GM12875 (cell line): ENCODE measurements at regions not wholly inside any gene's neighbourhood (a gene's known extent, or its start where the extent isn't known, plus 50 kb on each side); places are given as distances from the start of the nearest gene placed in this dataset.
"Not testable (repeated sequence)": the region's sequence is repeated elsewhere in the genome, so short reads cannot be mapped to it uniquely, and the experiment has no call there.

Experiments
- H3K4me3 ChIP-seq: one replicate; pipeline ENCODE4 v1.5.1; 2011; ENCODE audit warnings: low read depth, low read length, control low read depth
- CTCF ChIP-seq: IDR thresholded peaks from 2 replicates; pipeline ENCODE4 v1.5.1; 2011; ENCODE audit warnings: low read depth, mild to moderate bottlenecking, control low read depth, inconsistent platforms, low read length, moderate library complexity, borderline replicate concordance; ENCODE audit not compliant: insufficient read depth

GRCh38 chr6:139446138-139446715 is 71.8 kb upstream of the CITED2 start:
- no peak overlapping the region for H3K4me3 ChIP-seq
- no peak for TF ChIP-seq CTCF

GRCh38 chr6:139444273-139444787 is 69.9 kb upstream of the CITED2 start:
- not testable (repeated sequence) for H3K4me3 ChIP-seq

GRCh38 chr6:139443231-139444112 is 69.0 kb upstream of the CITED2 start:
- TF ChIP-seq CTCF: no peak
- H3K4me3 ChIP-seq: no peak overlapping the region

- TF ChIP-seq CTCF: no peak
These were observed 67.8 kb upstream of the CITED2 start for GRCh38 chr6:139442188-139442671.

GRCh38 chr6:139439349-139439748 is 64.9 kb upstream of the CITED2 start:
- H3K4me3 ChIP-seq: no peak overlapping the region
- TF ChIP-seq CTCF: no peak

More at GRCh38 chr6:139442188-139442671, 67.8 kb upstream of the CITED2 start:
- H3K4me3 ChIP-seq: no peak overlapping the region

- TF ChIP-seq CTCF: no peak
- H3K4me3 ChIP-seq: no peak overlapping the region
These were observed 64.3 kb upstream of the CITED2 start for GRCh38 chr6:139438775-139439174.

GRCh38 chr6:139436957-139437348 is 62.5 kb upstream of the CITED2 start:
- TF ChIP-seq CTCF: no peak
- no peak overlapping the region for H3K4me3 ChIP-seq
